ENCODE measurements at regions not wholly inside any gene's neighbourhood (a gene's known extent, or its start where the extent isn't known, plus 50 kb on each side); places are given as distances from the start of the nearest gene placed in this dataset.

GRCh38 chr9:11144746-11145145, 531.9 kb upstream of the PTPRD start:
- Histone ChIP-seq H3K36me3 (ENCODE audit: control insufficient read depth, insufficient read depth, low read length) (no peaks in the 10 kb centered on the region), H3K14ac (replicated peaks; ENCODE audit: low read depth, low read length) (no peak overlapping the region), H2BK5ac (ENCODE audit: low read depth, low read length, poor library complexity, severe bottlenecking) (no peak overlapping the region), H3K79me1 (ENCODE audit: low read depth in 1 of 2, low read length in 2 of 2) (no peaks in the 10 kb centered on the region), H4K8ac (ENCODE audit: low read depth in 2 of 2, low read length in 2 of 2) (no peak overlapping the region), H3K18ac (ENCODE audit: low read depth, low read length) (no peak overlapping the region), H3K4me1 (ENCODE audit: control insufficient read depth, insufficient read depth, low read length) (no peaks in the 10 kb centered on the region), H3K27ac (ENCODE audit: insufficient read depth, low read length) (no peak overlapping the region), H3K9me1 (ENCODE audit: insufficient read depth, low read length) (no peaks in the 10 kb centered on the region), H3K9me3 (ENCODE audit: control insufficient read depth, insufficient read depth, low read length) (peaks cover 5% of the 10 kb centered on the region), H4K91ac (ENCODE audit: insufficient read depth, low read depth, low read length) (no peak overlapping the region), H3K4me3 (ENCODE audit: insufficient read depth, low read depth, low read length) (no peak overlapping the region), H2AK9ac (replicated peaks; ENCODE audit: low read depth, low read length, poor library complexity) (no peak overlapping the region), H2BK20ac (ENCODE audit: low read depth, low read length) (no peak overlapping the region), H3K27me3 (ENCODE audit: control insufficient read depth, insufficient read depth, low read length) (no peaks in the 10 kb centered on the region), H3K56ac (ENCODE audit: extremely low read depth, insufficient read depth, low read length) (no peak overlapping the region), H4K20me1 (ENCODE audit: insufficient read depth, low read length) (no peaks in the 10 kb centered on the region), H3K4ac (ENCODE audit: low read depth, low read length) (no peak overlapping the region), H3K4me2 (ENCODE audit: low read depth, low read length) (no peak overlapping the region), H2BK15ac (ENCODE audit: low read depth, low read length) (no peak overlapping the region), H2BK120ac (ENCODE audit: low read depth, low read length) (no peak overlapping the region), H2AK5ac (ENCODE audit: low read depth, low read length) (no peak overlapping the region), H4K5ac (ENCODE audit: low read depth, low read length) (no peak overlapping the region), H3K9ac (ENCODE audit: low read depth, low read length) (no peak overlapping the region), H3K23ac (ENCODE audit: low read depth, low read length) (no peak overlapping the region), H2AFZ (replicated peaks; ENCODE audit: low read length, poor library complexity) (no peak overlapping the region)
- peak; percentile 87 for TF ChIP-seq MAFK (IDR thresholded peaks at IDR 0.05; ENCODE audit: low read depth, low read length)
- TF ChIP-seq USF2 (IDR thresholded peaks at IDR 0.05; ENCODE audit: low read depth, low read length): no peak
- WGBS, 2 experiments (ENCODE audit: extremely low coverage in 2 of 2, insufficient read length in 1 of 2): no CpG with 5 or more reads among the region's 2 CpGs
- ChIA-PET POLR2A (ENCODE audit: unreplicated experiment) (no interaction called here), CTCF (no interaction called here)
- in situ Hi-C loops (cut with MboI; ENCODE audit: low sequenced_read_pairs): no loop called here
- no peak for DNase-seq
- ATAC-seq (ENCODE audit: low read depth): no peak
- no TSS peak for BruUV-seq (replicated peaks)
- intact Hi-C loops (cut with micrococcal nuclease): no loop called here
- dilution Hi-C loops (cut with HindIII; ENCODE audit: low sequenced_read_pairs, unreplicated experiment): no loop called here

All from IMR-90 (cell line).